ENCODE measurements at regions not wholly inside any gene's neighbourhood (a gene's known extent, or its start where the extent isn't known, plus 50 kb on each side); places are given as distances from the start of the nearest gene placed in this dataset.

- TF ChIP-seq CTCF (IDR thresholded peaks at IDR 0.05): no peak
- no peak for TF ChIP-seq POLR2AphosphoS5 (IDR thresholded peaks at IDR 0.05; ENCODE audit: low read depth, low read length)
- TF ChIP-seq, protein P1, sequence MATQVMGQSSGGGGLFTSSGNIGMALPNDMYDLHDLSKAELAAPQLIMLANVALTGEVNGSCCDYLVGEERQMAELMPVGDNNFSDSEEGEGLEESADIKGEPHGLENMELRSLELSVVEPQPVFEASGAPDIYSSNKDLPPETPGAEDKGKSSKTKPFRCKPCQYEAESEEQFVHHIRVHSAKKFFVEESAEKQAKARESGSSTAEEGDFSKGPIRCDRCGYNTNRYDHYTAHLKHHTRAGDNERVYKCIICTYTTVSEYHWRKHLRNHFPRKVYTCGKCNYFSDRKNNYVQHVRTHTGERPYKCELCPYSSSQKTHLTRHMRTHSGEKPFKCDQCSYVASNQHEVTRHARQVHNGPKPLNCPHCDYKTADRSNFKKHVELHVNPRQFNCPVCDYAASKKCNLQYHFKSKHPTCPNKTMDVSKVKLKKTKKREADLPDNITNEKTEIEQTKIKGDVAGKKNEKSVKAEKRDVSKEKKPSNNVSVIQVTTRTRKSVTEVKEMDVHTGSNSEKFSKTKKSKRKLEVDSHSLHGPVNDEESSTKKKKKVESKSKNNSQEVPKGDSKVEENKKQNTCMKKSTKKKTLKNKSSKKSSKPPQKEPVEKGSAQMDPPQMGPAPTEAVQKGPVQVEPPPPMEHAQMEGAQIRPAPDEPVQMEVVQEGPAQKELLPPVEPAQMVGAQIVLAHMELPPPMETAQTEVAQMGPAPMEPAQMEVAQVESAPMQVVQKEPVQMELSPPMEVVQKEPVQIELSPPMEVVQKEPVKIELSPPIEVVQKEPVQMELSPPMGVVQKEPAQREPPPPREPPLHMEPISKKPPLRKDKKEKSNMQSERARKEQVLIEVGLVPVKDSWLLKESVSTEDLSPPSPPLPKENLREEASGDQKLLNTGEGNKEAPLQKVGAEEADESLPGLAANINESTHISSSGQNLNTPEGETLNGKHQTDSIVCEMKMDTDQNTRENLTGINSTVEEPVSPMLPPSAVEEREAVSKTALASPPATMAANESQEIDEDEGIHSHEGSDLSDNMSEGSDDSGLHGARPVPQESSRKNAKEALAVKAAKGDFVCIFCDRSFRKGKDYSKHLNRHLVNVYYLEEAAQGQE (IDR thresholded peaks at IDR 0.05; ENCODE audit: insufficient read depth in 1 of 2, low read depth in 2 of 2, low read length in 1 of 2): no peak
- TF ChIP-seq TCF7L2 (IDR thresholded peaks at IDR 0.05; ENCODE audit: low read depth, low read length): no peak
- TF ChIP-seq SIN3A (IDR thresholded peaks at IDR 0.05; ENCODE audit: borderline replicate concordance, insufficient read depth, low read depth, low read length): no peak
Observed at GRCh38 chr9:27633764-27634163, 60.5 kb upstream of the C9orf72 start.
